ENCODE measurements at regions not wholly inside any gene's neighbourhood (a gene's known extent, or its start where the extent isn't known, plus 50 kb on each side); places are given as distances from the start of the nearest gene placed in this dataset.

GRCh38 chr16:17557949-17558348, 87.2 kb upstream of the XYLT1 start (continued):
- TF ChIP-seq SMAD3 (CRISPR knock-in tag; IDR thresholded peaks at IDR 0.05; ENCODE audit: borderline replicate concordance), result no peak
- TF ChIP-seq, protein P1, sequence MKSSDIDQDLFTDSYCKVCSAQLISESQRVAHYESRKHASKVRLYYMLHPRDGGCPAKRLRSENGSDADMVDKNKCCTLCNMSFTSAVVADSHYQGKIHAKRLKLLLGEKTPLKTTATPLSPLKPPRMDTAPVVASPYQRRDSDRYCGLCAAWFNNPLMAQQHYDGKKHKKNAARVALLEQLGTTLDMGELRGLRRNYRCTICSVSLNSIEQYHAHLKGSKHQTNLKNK (CRISPR knock-in tag; IDR thresholded peaks at IDR 0.05), result no peak

GRCh38 chr16:17557480-17557879, 86.7 kb upstream of the XYLT1 start:
- H3K9me3 Mint-ChIP-seq, result no peaks in the 10 kb centered on the region
- H3K27me3 Mint-ChIP-seq (ENCODE audit: low read depth), result no peaks in the 10 kb centered on the region; the same call in 1 of the 2 replicates
- no peaks in the 10 kb centered on the region for H3K36me3 Mint-ChIP-seq
- TF ChIP-seq NFYB (CRISPR knock-in tag; conservative IDR thresholded peaks at IDR 0.05; ENCODE audit: low read depth), result no peak
- no peak for TF ChIP-seq ARID4B (CRISPR knock-in tag; IDR thresholded peaks at IDR 0.05; ENCODE audit: borderline replicate concordance)
- TF ChIP-seq NR1H2 (CRISPR knock-in tag; IDR thresholded peaks at IDR 0.05), result no peak
- TF ChIP-seq, protein P2, sequence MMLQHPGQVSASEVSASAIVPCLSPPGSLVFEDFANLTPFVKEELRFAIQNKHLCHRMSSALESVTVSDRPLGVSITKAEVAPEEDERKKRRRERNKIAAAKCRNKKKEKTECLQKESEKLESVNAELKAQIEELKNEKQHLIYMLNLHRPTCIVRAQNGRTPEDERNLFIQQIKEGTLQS (CRISPR knock-in tag; conservative IDR thresholded peaks at IDR 0.05), result no peak
- no peak for TF ChIP-seq CDX4 (CRISPR knock-in tag; IDR thresholded peaks at IDR 0.05; ENCODE audit: borderline replicate concordance)
- TF ChIP-seq E2F5 (CRISPR knock-in tag; IDR thresholded peaks at IDR 0.05), result no peak
- TF ChIP-seq ZNF423 (CRISPR knock-in tag; IDR thresholded peaks at IDR 0.05), result no peak
- TF ChIP-seq NFATC4 (CRISPR knock-in tag; IDR thresholded peaks at IDR 0.05), result no peak
- no peak for TF ChIP-seq ZNF532 (CRISPR knock-in tag; IDR thresholded peaks at IDR 0.05; ENCODE audit: borderline replicate concordance)
- no peak for TF ChIP-seq TEAD4 (CRISPR knock-in tag; IDR thresholded peaks at IDR 0.05)
- TF ChIP-seq ETV6 (CRISPR knock-in tag; IDR thresholded peaks at IDR 0.05), result no peak
- H3K27ac Mint-ChIP-seq, result no peak overlapping the region
- ATAC-seq (no peak), DNase-seq (ENCODE audit: low spot score) (no peak)
- H3K4me3 Mint-ChIP-seq, result no peak overlapping the region
- H3K4me1 Mint-ChIP-seq, result peaks cover 5% of the 10 kb centered on the region; the same call in 1 of the 2 replicates
- ChIA-PET CTCF (interaction anchor here (0.6 to 5.5 kb wide), 7 partner anchors 13 to 187 kb away, joined by 3 to 34 read pairs (median 4); no protein-coding TSS in a partner anchor), POLR2A (interaction anchor here (0.6 kb wide), 1 partner anchor 974 kb away, joined by 3 read pairs; no protein-coding TSS in a partner anchor)

Data from WTC11 (cell line).